K562 (cell line): ENCODE measurements at regions not wholly inside any gene's neighbourhood (a gene's known extent, or its start where the extent isn't known, plus 50 kb on each side); places are given as distances from the start of the nearest gene placed in this dataset.

Experiments used
- ATAC-seq: fragments of 200-7000 bp; cut with Tn5 transposase; 3 replicates; pipeline ENCODE4 v1.9.1; 2020; ENCODE audit warnings: moderate library complexity
- BruUV-seq: library from RNA; stranded (reverse); fragments of 400-500 nt; replicated peaks from 2 replicates; lab custom pipeline; 2021; lab: Mats Ljungman, UMichigan
- CTCF ChIA-PET: fragments of 300-600 bp; formaldehyde crosslinking; extraction: SDS; loops from one replicate; lab custom pipeline; 2021; ENCODE audit warnings: low intra/inter-chr PET ratio; lab: Yijun Ruan, JAX
- POLR2A ChIA-PET: fragments of 300-600, 350-650 bp; sonication (Branson Sonifier 250); formaldehyde crosslinking; extraction: SDS; loops from one replicate; lab custom pipeline; 2021; ENCODE audit warnings: antibody characterized with exemption, inconsistent platforms; lab: Yijun Ruan, JAX
- DNase-seq, 4 experiments: peaks; one replicate each; pipeline versions ENCODE4 v3.0.0 to v3.0.0-alpha.2; 2011 to 2018; ENCODE audit warnings: low spot score in 3 of 4, mixed read lengths in 3 of 4; ENCODE audit errors: extremely low read depth in 1 of 4
- FAIRE-seq: peaks from 2 replicates; lab custom pipeline; 2011; peaks lifted over from hg19 to GRCh38; lab: Jason Lieb, UNC
- H2AFZ ChIP-seq: 2 replicates; pipeline ENCODE4 v1.6.0; 2011; ENCODE audit warnings: low read depth, low read length, control low read depth, inconsistent platforms
- H3K27ac ChIP-seq: fragments of 200-600 bp; 3 replicates; pipeline ENCODE4 v1.8.0; 2011; ENCODE audit warnings: low read depth, mild to moderate bottlenecking, control low read depth, inconsistent platforms, low read length, moderate library complexity, mixed read lengths; ENCODE audit errors: extremely low read depth
- H3K27me3 ChIP-seq, 2 experiments: fragments of 300-600 bp in 1 of 2; 2 replicates in 1 of 2; 3 replicates in 1 of 2; pipeline versions ENCODE4 v1.6.0 to v1.8.0; 2011; ENCODE audit warnings: inconsistent platforms in 2 of 2, low read length in 2 of 2, mild to moderate bottlenecking in 1 of 2, mixed read lengths in 1 of 2, moderate library complexity in 1 of 2; ENCODE audit not compliant: control insufficient read depth in 2 of 2, insufficient read depth in 2 of 2
- H3K36me3 ChIP-seq: fragments of 300-600 bp; 3 replicates; pipeline ENCODE4 v1.8.0; 2011; ENCODE audit warnings: mild to moderate bottlenecking, low read length, inconsistent platforms; ENCODE audit not compliant: control insufficient read depth, insufficient read depth
- H3K4me1 ChIP-seq, 2 experiments: fragments of 200-600 bp in 1 of 2; replicated peaks in 1 of 2; 2 replicates in 1 of 2; 3 replicates in 1 of 2; pipeline versions ENCODE4 v1.5.1 to v1.8.0; 2011; ENCODE audit warnings: inconsistent platforms in 2 of 2, low read length in 2 of 2, mild to moderate bottlenecking in 1 of 2, mixed read lengths in 1 of 2, moderate library complexity in 1 of 2; ENCODE audit not compliant: control insufficient read depth in 2 of 2, insufficient read depth in 2 of 2
- H3K4me2 ChIP-seq: 2 replicates; pipeline ENCODE4 v1.6.1; 2011; ENCODE audit warnings: low read length, control low read depth, inconsistent platforms, mixed read lengths; ENCODE audit not compliant: insufficient read depth
- H3K4me3 ChIP-seq: fragments of 200-600 bp; sonication (generic), shearing (Covaris generic); 2 replicates; pipeline ENCODE4 v1.5.1; 2016; ENCODE audit warnings: control low read depth, inconsistent platforms
- H3K79me2 ChIP-seq: fragments of 200-600 bp; 3 replicates; pipeline ENCODE4 v1.8.0; 2011; ENCODE audit warnings: low read length, inconsistent platforms; ENCODE audit not compliant: control insufficient read depth, insufficient read depth
- H3K9ac ChIP-seq, 2 experiments: 2 replicates each; pipeline versions ENCODE4 v1.6.0 to v1.6.1; 2011; ENCODE audit warnings: low read depth in 2 of 2, low read length in 2 of 2, control low read depth in 1 of 2, inconsistent platforms in 1 of 2, mild to moderate bottlenecking in 1 of 2, mixed read lengths in 1 of 2; ENCODE audit not compliant: insufficient read depth in 1 of 2
- H3K9me1 ChIP-seq: one replicate; pipeline ENCODE4 v1.6.0; 2011; ENCODE audit warnings: inconsistent platforms, mild to moderate bottlenecking, low read length, moderate library complexity; ENCODE audit not compliant: control insufficient read depth, insufficient read depth
- H3K9me3 ChIP-seq: replicated peaks from 2 replicates; pipeline ENCODE4 v1.5.1; 2011; ENCODE audit warnings: low read depth, low read length, inconsistent platforms; ENCODE audit not compliant: control insufficient read depth, insufficient read depth
- H4K20me1 ChIP-seq: replicated peaks from 2 replicates; pipeline ENCODE4 v1.6.1; 2011; ENCODE audit warnings: low read length, inconsistent platforms, mixed read lengths; ENCODE audit not compliant: control insufficient read depth, insufficient read depth
- ATF4 ChIP-seq: fragments of 450-650 bp; formaldehyde crosslinking; IDR thresholded peaks from 2 replicates; pipeline ENCODE4 v1.4.0; 2022; ENCODE audit warnings: mild to moderate bottlenecking, moderate library complexity
- CEBPG ChIP-seq, 3 experiments: fragments of 200-800 bp in 1 of 3; sonication (Bioruptor generic) in 1 of 3; sonication (generic) in 1 of 3; formaldehyde crosslinking in 1 of 3; IDR thresholded peaks in 2 of 3; conservative IDR thresholded peaks in 1 of 3; 2 replicates each; pipeline versions ENCODE4 v1.6.1 to v1.8.0; 2016 to 2022; ENCODE audit warnings: missing compliant biosample characterization in 2 of 3, missing genetic modification characterization in 2 of 3, mild to moderate bottlenecking in 1 of 3, missing genetic modification reagents in 1 of 3
- HES1 ChIP-seq: fragments of 450-650 bp; IDR thresholded peaks from 2 replicates; pipeline ENCODE4 v1.6.1; 2016; ENCODE audit warnings: low read depth, mild to moderate bottlenecking, moderate library complexity
- HSF4 ChIP-seq: fragments of 250-450 bp; sonication (Bioruptor Pico); IDR thresholded peaks from 2 replicates; pipeline ENCODE4 v2.1.2; 2022; ENCODE audit warnings: mild to moderate bottlenecking, moderate library complexity, borderline replicate concordance
- IFI16 ChIP-seq: fragments of 250-450 bp; sonication (Bioruptor Pico); IDR thresholded peaks from 2 replicates; pipeline ENCODE4 v2.1.2; 2022; ENCODE audit warnings: mild to moderate bottlenecking, inconsistent platforms
- MXD1 ChIP-seq: fragments of 250-450 bp; sonication (Bioruptor Pico); IDR thresholded peaks from 2 replicates; pipeline ENCODE4 v1.8.0; 2021; ENCODE audit warnings: borderline replicate concordance, mild to moderate bottlenecking, moderate library complexity; ENCODE audit not compliant: poor library complexity, severe bottlenecking
- NCOA2 ChIP-seq, 2 experiments: fragments of 450-650 bp; IDR thresholded peaks; 2 replicates each; pipeline ENCODE4 v1.6.1; 2018; ENCODE audit warnings: mild to moderate bottlenecking in 2 of 2, moderate library complexity in 1 of 2; ENCODE audit not compliant: partially characterized antibody in 2 of 2
- SNAPC5 ChIP-seq: fragments of 250-450 bp; sonication (Bioruptor Pico); IDR thresholded peaks from 2 replicates; pipeline ENCODE4 v1.8.0; 2021; ENCODE audit warnings: moderate library complexity, mild to moderate bottlenecking, inconsistent platforms
- THAP7 ChIP-seq: fragments of 250-450 bp; sonication (Bioruptor Pico); IDR thresholded peaks from 2 replicates; pipeline ENCODE4 v1.5.0; 2021
- TRIM25 ChIP-seq: fragments of 450-650 bp; IDR thresholded peaks from 2 replicates; pipeline ENCODE4 v1.7.0; 2016; ENCODE audit warnings: borderline replicate concordance
- ZFP91 ChIP-seq: sonication (generic); formaldehyde crosslinking; IDR thresholded peaks from 2 replicates; pipeline ENCODE4 v1.8.0; 2022; ENCODE audit warnings: mild to moderate bottlenecking, missing genetic modification reagents
- ZNF143 ChIP-seq: sonication (generic); formaldehyde crosslinking; IDR thresholded peaks from 2 replicates; pipeline ENCODE4 v1.9.0; 2022; ENCODE audit warnings: mild to moderate bottlenecking, missing genetic modification reagents
- ZNF41 ChIP-seq: fragments of 250-450 bp; sonication (Bioruptor Pico); conservative IDR thresholded peaks from 2 replicates; pipeline ENCODE4 v1.4.0; 2020; ENCODE audit warnings: mild to moderate bottlenecking
- ZNF444 ChIP-seq: fragments of 250-450 bp; sonication (Bioruptor Pico); IDR thresholded peaks from 2 replicates; pipeline ENCODE4 v1.4.0; 2020; ENCODE audit warnings: mild to moderate bottlenecking, moderate library complexity
- ZNF695 ChIP-seq: fragments of 450-650 bp; formaldehyde crosslinking; IDR thresholded peaks from 2 replicates; pipeline ENCODE4 v1.4.0; 2020; ENCODE audit warnings: mild to moderate bottlenecking, moderate library complexity
- ZNF699 ChIP-seq: fragments of 250-450 bp; sonication (Bioruptor Pico); IDR thresholded peaks from 2 replicates; pipeline ENCODE4 v1.8.0; 2021; ENCODE audit warnings: mild to moderate bottlenecking, moderate library complexity; ENCODE audit not compliant: insufficient replicate concordance
- ZNF717 ChIP-seq: fragments of 250-450 bp; sonication (Bioruptor Pico); IDR thresholded peaks from 2 replicates; pipeline ENCODE4 v1.5.0; 2021
- WGBS: fragments of 100-300 bp; shearing (Covaris generic); methylation state at CpG from one replicate; pipeline ENCODE4 v1.1.6; 2016; ENCODE audit warnings: low coverage, mixed read lengths; ENCODE audit not compliant: insufficient coverage; ENCODE audit errors: missing lambda C conversion rate; 5-methylcytosine and 5-hydroxymethylcytosine counted together
- in situ Hi-C: fragments of 300-500 bp; cut with MboI; formaldehyde crosslinking; loops from 4 replicates; pipeline ENCODE4 v1.15.0; 2018; ENCODE audit warnings: inconsistent platforms, mixed read lengths
- intact Hi-C: fragments of 100-400 bp; cut with micrococcal nuclease; formaldehyde crosslinking; loops from 2 replicates; pipeline ENCODE4 v1.14.2; 2022

GRCh38 chr7:69095127-69095526 is 503.1 kb upstream of the AUTS2 start:
- H3K4me3 ChIP-seq, result no peak overlapping the region
- H3K9me1 ChIP-seq, result no peaks in the 10 kb centered on the region
- no TSS peak for BruUV-seq
- intact Hi-C loops (no loop called here), in situ Hi-C loops (no loop called here)
- no peaks in the 10 kb centered on the region for H3K79me2 ChIP-seq
- no peaks in the 10 kb centered on the region for H4K20me1 ChIP-seq
- H3K9ac ChIP-seq, result no peak overlapping the region
- H3K27ac ChIP-seq, result no peak overlapping the region
- POLR2A ChIA-PET, result no interaction called here
- no peak for DNase-seq
- no peaks in the 10 kb centered on the region for H3K36me3 ChIP-seq
- ATAC-seq, result no peak
- H3K4me2 ChIP-seq, result no peak overlapping the region
- H3K9me3 ChIP-seq, result no peaks in the 10 kb centered on the region
- 0% methylated on average over 2 of the region's 2 CpGs for WGBS
- H3K4me1 ChIP-seq, result no peaks in the 10 kb centered on the region
- no peak for FAIRE-seq
- CTCF ChIA-PET, result no interaction called here
- no peak overlapping the region for H2AFZ ChIP-seq
- no peaks in the 10 kb centered on the region for H3K27me3 ChIP-seq
- TF ChIP-seq ZNF717 (CRISPR knock-in tag), result no peak
- no peak for TF ChIP-seq ZNF695 (CRISPR knock-in tag)
- TF ChIP-seq ZFP91 (CRISPR knock-in tag), result no peak
- no peak for TF ChIP-seq ZNF41 (CRISPR knock-in tag)
- no peak for TF ChIP-seq NCOA2 (IDR thresholded peaks at IDR 0.05; ENCODE audit: partially characterized antibody in 2 of 2)
- no peak for TF ChIP-seq MXD1 (CRISPR knock-in tag)
- TF ChIP-seq ZNF699 (CRISPR knock-in tag), result no peak
- TF ChIP-seq ZNF444 (CRISPR knock-in tag), result no peak
- TF ChIP-seq TRIM25, result no peak
- TF ChIP-seq THAP7 (CRISPR knock-in tag), result no peak
- no peak for TF ChIP-seq SNAPC5 (CRISPR knock-in tag)
- no peak for TF ChIP-seq CEBPG (CRISPR knock-in tag; IDR thresholded peaks at IDR 0.05)
- no peak for TF ChIP-seq CEBPG (tag; conservative IDR thresholded peaks at IDR 0.05 in 1 of 2, IDR thresholded peaks at IDR 0.05 in 1 of 2)
- no peak for TF ChIP-seq ATF4 (CRISPR knock-in tag)
- TF ChIP-seq HES1, result no peak
- no peak for TF ChIP-seq HSF4 (CRISPR knock-in tag)
- no peak for TF ChIP-seq ZNF143 (CRISPR knock-in tag)
- no peak for TF ChIP-seq IFI16
